Thymus (tissue), 11 donors: ENCODE measurements at regions not wholly inside any gene's neighbourhood (a gene's known extent, or its start where the extent isn't known, plus 50 kb on each side); places are given as distances from the start of the nearest gene placed in this dataset.

ENCODE experiments used
- DNase-seq, 9 donors: peaks; one replicate each; pipeline ENCODE4 v3.0.0-alpha.2; 2013; ENCODE audit warnings: low spot score in 9 of 9, low read depth in 6 of 9, missing footprints in 1 of 9
- H3K27ac ChIP-seq, 2 donors: one replicate each; pipeline ENCODE4 v1.5.1; 2013; ENCODE audit warnings: control low read depth in 1 of 2, low read depth in 1 of 2, low read length in 1 of 2, mild to moderate bottlenecking in 1 of 2, moderate library complexity in 1 of 2
- H3K27me3 ChIP-seq, 2 donors: one replicate each; pipeline ENCODE4 v1.5.1; 2013; ENCODE audit warnings: low read length in 1 of 2; ENCODE audit not compliant: control insufficient read depth in 2 of 2, insufficient read depth in 1 of 2
- H3K36me3 ChIP-seq, 2 donors: one replicate each; pipeline ENCODE4 v1.5.1; 2013; ENCODE audit warnings: low read length in 1 of 2, mild to moderate bottlenecking in 1 of 2, moderate library complexity in 1 of 2; ENCODE audit not compliant: control insufficient read depth in 2 of 2, insufficient read depth in 2 of 2
- H3K4me1 ChIP-seq, 2 donors: one replicate each; pipeline ENCODE4 v1.5.1; 2013; ENCODE audit warnings: low read length in 2 of 2; ENCODE audit not compliant: control insufficient read depth in 2 of 2, insufficient read depth in 2 of 2
- H3K4me3 ChIP-seq, 2 donors: one replicate each; pipeline ENCODE4 v1.5.1; 2013; ENCODE audit warnings: low read length in 2 of 2, control low read depth in 1 of 2, mild to moderate bottlenecking in 1 of 2
- H3K9me3 ChIP-seq, 2 donors: one replicate each; pipeline ENCODE4 v1.5.1; 2013; ENCODE audit warnings: low read length in 1 of 2, mild to moderate bottlenecking in 1 of 2; ENCODE audit not compliant: control insufficient read depth in 2 of 2, insufficient read depth in 1 of 2
- WGBS: extraction: QIAGEN DNeasy Blood & Tissue Kit; methylation state at CpG from one replicate; pipeline ENCODE4 v1.1.7; 2013; 5-methylcytosine and 5-hydroxymethylcytosine counted together
- donor health status: healthy.

GRCh38 chr21:45338311-45339017, 50.8 kb upstream of the POFUT2 start:
- no peak overlapping the region for H3K4me3 ChIP-seq
- DNase-seq, result no peak
- H3K27ac ChIP-seq, result no peak overlapping the region
- 93% methylated on average over 13 of the region's 13 CpGs for WGBS
- no peaks in the 10 kb centered on the region for H3K9me3 ChIP-seq
- H3K27me3 ChIP-seq, result peaks cover 0 to 15% of the 10 kb centered on the region in 2 donors
- no peaks in the 10 kb centered on the region for H3K4me1 ChIP-seq
- H3K36me3 ChIP-seq, result no peaks in the 10 kb centered on the region

- Histone ChIP-seq H3K4me3 (no peak overlapping the region), H3K27me3 (peaks cover 0 to 15% of the 10 kb centered on the region in 2 donors), H3K27ac (no peak overlapping the region), H3K9me3 (peaks cover 0 to 3% of the 10 kb centered on the region in 2 donors), H3K4me1 (no peaks in the 10 kb centered on the region), H3K36me3 (no peaks in the 10 kb centered on the region)
- no peak for DNase-seq
- WGBS, result 65% methylated on average over 19 of the region's 19 CpGs
Measured at GRCh38 chr21:45339421-45340402, 52.0 kb upstream of the POFUT2 start.

- Histone ChIP-seq H3K4me3 (no peak overlapping the region), H3K36me3 (no peaks in the 10 kb centered on the region), H3K9me3 (peaks cover 0 to 3% of the 10 kb centered on the region in 2 donors), H3K4me1 (no peaks in the 10 kb centered on the region), H3K27ac (no peak overlapping the region), H3K27me3 (peaks cover 0 to 15% of the 10 kb centered on the region in 2 donors)
- 94% methylated on average over 8 of the region's 8 CpGs for WGBS
- DNase-seq, result no peak
Measured at GRCh38 chr21:45340515-45340914, 52.8 kb upstream of the POFUT2 start.

- Histone ChIP-seq H3K9me3 (peaks cover 0 to 3% of the 10 kb centered on the region in 2 donors), H3K4me3 (no peak overlapping the region), H3K4me1 (no peaks in the 10 kb centered on the region), H3K27me3 (peaks cover 0 to 11% of the 10 kb centered on the region in 2 donors), H3K27ac (no peak overlapping the region), H3K36me3 (no peaks in the 10 kb centered on the region)
- no peak for DNase-seq
- 94% methylated on average over 8 of the region's 8 CpGs for WGBS
Measured at GRCh38 chr21:45341261-45341660, 53.6 kb upstream of the POFUT2 start.

- 28% methylated on average over 9 of the region's 9 CpGs for WGBS
- peak overlapping the region in 1 of 2 donors; percentile 4 for H3K27ac ChIP-seq
- DNase-seq, result no peak
Measured at GRCh38 chr21:45341779-45342178, 54.1 kb upstream of the POFUT2 start.

GRCh38 chr21:45343891-45344290, 56.2 kb upstream of the POFUT2 start:
- no peaks in the 10 kb centered on the region for H3K4me1 ChIP-seq
- no peak overlapping the region for H3K27ac ChIP-seq
- no peaks in the 10 kb centered on the region for H3K36me3 ChIP-seq
- H3K27me3 ChIP-seq, result peaks cover 0 to 18% of the 10 kb centered on the region in 2 donors
- no peak for DNase-seq
- whole genome bisulfite sequencing, result 97% methylated on average over 15 of the region's 15 CpGs
- H3K9me3 ChIP-seq, result peaks cover 0 to 8% of the 10 kb centered on the region in 2 donors
- H3K4me3 ChIP-seq, result no peak overlapping the region

More at GRCh38 chr21:45341779-45342178, 54.1 kb upstream of the POFUT2 start:
- H3K4me1 ChIP-seq, result no peaks in the 10 kb centered on the region
- H3K4me3 ChIP-seq, result no peak overlapping the region
- peaks cover 0 to 8% of the 10 kb centered on the region in 2 donors for H3K27me3 ChIP-seq
- no peaks in the 10 kb centered on the region for H3K36me3 ChIP-seq
- peaks cover 0 to 3% of the 10 kb centered on the region in 2 donors for H3K9me3 ChIP-seq

- Histone ChIP-seq H3K27ac (no peak overlapping the region), H3K4me1 (no peaks in the 10 kb centered on the region), H3K27me3 (peaks cover 0 to 18% of the 10 kb centered on the region in 2 donors), H3K4me3 (no peak overlapping the region), H3K9me3 (peaks cover 0 to 8% of the 10 kb centered on the region in 2 donors), H3K36me3 (no peaks in the 10 kb centered on the region)
- WGBS, result 92% methylated on average over 21 of the region's 21 CpGs
- no peak for DNase-seq
Measured at GRCh38 chr21:45344576-45344975, 56.9 kb upstream of the POFUT2 start.

GRCh38 chr21:45347048-45347711, 57.8 kb upstream of the COL18A1 start:
- WGBS, result 58% methylated on average over 31 of the region's 31 CpGs
- Histone ChIP-seq H3K27me3 (peaks cover 0 to 14% of the 10 kb centered on the region in 2 donors), H3K9me3 (peaks cover 0 to 8% of the 10 kb centered on the region in 2 donors), H3K36me3 (no peaks in the 10 kb centered on the region), H3K27ac (no peak overlapping the region), H3K4me1 (no peaks in the 10 kb centered on the region), H3K4me3 (no peak overlapping the region)
- no peak for DNase-seq
